ENCODE measurements at regions not wholly inside any gene's neighbourhood (a gene's known extent, or its start where the extent isn't known, plus 50 kb on each side); places are given as distances from the start of the nearest gene placed in this dataset.

DNA sequence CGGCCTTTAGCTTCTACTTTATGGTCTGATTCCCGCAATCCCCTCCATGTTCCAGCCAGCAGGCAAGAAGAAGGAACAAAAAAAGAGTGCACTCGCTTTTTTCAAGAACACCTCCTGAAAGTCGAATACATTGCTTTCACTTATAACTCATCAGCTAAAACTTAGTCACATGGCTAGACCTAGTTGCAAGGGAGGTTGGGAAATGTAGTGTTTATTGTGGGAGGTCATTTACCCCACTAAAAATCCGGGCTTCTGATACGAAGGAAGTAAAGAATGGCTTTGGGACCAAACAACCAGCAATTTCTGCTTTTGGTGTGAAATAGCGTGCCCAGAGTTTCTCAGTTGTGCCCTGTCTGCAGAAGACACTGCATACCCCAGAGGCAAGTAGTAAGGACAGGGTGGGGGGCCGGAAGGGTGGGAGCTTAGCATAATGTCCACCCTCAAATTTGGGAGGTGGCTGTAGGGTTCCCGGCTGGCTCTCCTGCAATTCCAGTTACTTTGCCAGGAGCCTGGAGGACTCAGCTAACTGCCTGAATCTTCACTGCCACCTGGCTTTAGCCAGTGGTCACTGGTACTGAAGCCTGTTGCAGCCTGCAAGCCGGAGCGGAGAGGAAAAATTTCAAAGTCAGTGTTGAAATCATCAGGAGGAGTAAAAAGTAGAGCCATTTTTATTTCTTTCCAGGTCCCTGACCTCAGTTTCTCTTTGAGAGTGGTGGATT is 57.7 kb upstream of the F3 start:
- Histone ChIP-seq H3K79me2 (ENCODE audit: low read depth) (no peaks in the 10 kb centered on the region), H3K9ac (no peak overlapping the region), H3K36me3 (no peaks in the 10 kb centered on the region), H3K27me3 (no peaks in the 10 kb centered on the region), H3K4me3 (no peak overlapping the region), H3F3A (ENCODE audit: low read depth) (no peaks in the 10 kb centered on the region), H3K4me1 (peaks cover 6% of the 10 kb centered on the region), H4K20me1 (ENCODE audit: low read depth) (no peaks in the 10 kb centered on the region), H3K9me3 (ENCODE audit: low read depth) (no peaks in the 10 kb centered on the region), H3K27ac (no peak overlapping the region), H3K4me2 (no peak overlapping the region), H2AFZ (replicated peaks) (peak overlapping the region; percentile 67)
- peaks cover 2% of the 10 kb centered on the region for H3K9me3 Mint-ChIP-seq
- H3K4me1 Mint-ChIP-seq, result peaks cover 11% of the 10 kb centered on the region
- H3K36me3 Mint-ChIP-seq, result no peaks in the 10 kb centered on the region
- no peak overlapping the region for H3K4me3 Mint-ChIP-seq
- peaks cover 3% of the 10 kb centered on the region for H3K27me3 Mint-ChIP-seq (ENCODE audit: insufficient read depth, low read depth)
- no peak overlapping the region for H3K27ac Mint-ChIP-seq
- peak; percentile 70 for DNase-seq (ENCODE audit: low spot score)
- TF ChIP-seq EZH2phosphoT487 (IDR thresholded peaks at IDR 0.05) (no peak), EZH2 (IDR thresholded peaks at IDR 0.05) (no peak), CTCF (IDR thresholded peaks at IDR 0.05) (peak; percentile 53)

DNA sequence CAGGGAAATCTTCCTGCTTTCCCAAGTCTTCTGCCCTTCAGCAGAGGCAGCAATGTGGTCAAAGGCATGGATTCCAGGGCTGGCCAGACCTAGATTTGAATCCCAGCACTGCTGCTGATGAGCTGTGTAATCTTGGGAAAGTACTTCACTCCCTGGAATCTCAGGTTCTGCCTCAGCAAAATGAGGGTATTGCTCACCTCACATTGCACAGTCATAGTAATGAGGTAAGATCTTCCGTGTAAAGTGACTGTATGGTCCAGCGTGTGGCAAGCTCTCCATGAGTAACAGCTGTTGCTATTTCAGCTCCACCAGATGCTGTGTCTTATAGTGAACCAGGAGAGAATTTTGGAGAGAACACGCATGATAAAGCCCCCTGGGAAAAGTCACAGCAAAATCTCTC is 56.1 kb upstream of the F3 start:
- no peak for DNase-seq (ENCODE audit: low spot score)
- TF ChIP-seq CTCF (IDR thresholded peaks at IDR 0.05) (no peak), EZH2phosphoT487 (IDR thresholded peaks at IDR 0.05) (no peak), EZH2 (IDR thresholded peaks at IDR 0.05) (no peak)
- Histone ChIP-seq H3K27me3 (no peaks in the 10 kb centered on the region), H3K4me3 (no peak overlapping the region), H2AFZ (replicated peaks) (no peak overlapping the region), H3K9me3 (ENCODE audit: low read depth) (no peaks in the 10 kb centered on the region), H3K79me2 (ENCODE audit: low read depth) (no peaks in the 10 kb centered on the region), H4K20me1 (ENCODE audit: low read depth) (no peaks in the 10 kb centered on the region), H3K4me1 (peaks cover 19% of the 10 kb centered on the region), H3K4me2 (no peak overlapping the region), H3K27ac (no peak overlapping the region), H3K9ac (no peak overlapping the region), H3F3A (ENCODE audit: low read depth) (peaks cover 7% of the 10 kb centered on the region), H3K36me3 (no peaks in the 10 kb centered on the region)
- Mint-ChIP-seq H3K4me1 (peaks cover 24% of the 10 kb centered on the region), H3K27ac (peak overlapping the region; percentile 1), H3K9me3 (no peaks in the 10 kb centered on the region), H3K4me3 (no peak overlapping the region), H3K27me3 (ENCODE audit: insufficient read depth, low read depth) (peaks cover 3% of the 10 kb centered on the region), H3K36me3 (no peaks in the 10 kb centered on the region)

DNA sequence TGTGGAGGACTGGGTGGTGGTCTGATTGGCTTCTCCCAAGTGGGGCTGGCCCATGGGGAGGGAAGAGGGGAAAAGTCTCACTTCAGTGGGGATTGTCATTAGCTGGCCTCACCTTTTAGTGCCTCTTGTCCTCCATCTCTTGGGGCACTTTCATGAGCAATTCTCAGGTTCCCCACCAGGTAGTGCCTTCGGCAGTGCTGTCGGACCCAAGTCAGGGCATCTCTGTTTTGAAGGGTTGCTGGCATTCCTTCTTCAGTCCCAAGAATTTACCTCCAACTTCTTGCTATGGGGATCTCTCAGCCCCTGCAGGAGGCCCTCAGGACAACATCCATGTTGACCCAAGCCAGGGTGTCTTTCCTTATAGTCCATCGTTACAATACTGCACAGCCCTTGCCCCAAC is 54.7 kb upstream of the F3 start:
- H3K4me3 ChIP-seq, result no peak overlapping the region
- H3K4me2 ChIP-seq, result no peak overlapping the region
- no peaks in the 10 kb centered on the region for H3K36me3 ChIP-seq
- Mint-ChIP-seq H3K4me3 (no peak overlapping the region), H3K36me3 (no peaks in the 10 kb centered on the region), H3K9me3 (no peaks in the 10 kb centered on the region), H3K27me3 (ENCODE audit: insufficient read depth, low read depth) (peaks cover 3% of the 10 kb centered on the region), H3K27ac (no peak overlapping the region), H3K4me1 (peaks cover 39% of the 10 kb centered on the region)
- H3K27me3 ChIP-seq, result no peaks in the 10 kb centered on the region
- no peaks in the 10 kb centered on the region for H3K9me3 ChIP-seq (ENCODE audit: low read depth)
- H3K27ac ChIP-seq, result no peak overlapping the region
- no peak overlapping the region for H2AFZ ChIP-seq (replicated peaks)
- peaks cover 34% of the 10 kb centered on the region for H3K4me1 ChIP-seq
- TF ChIP-seq EZH2phosphoT487 (IDR thresholded peaks at IDR 0.05) (no peak), CTCF (IDR thresholded peaks at IDR 0.05) (no peak), EZH2 (IDR thresholded peaks at IDR 0.05) (no peak)
- peaks cover 21% of the 10 kb centered on the region for H3F3A ChIP-seq (ENCODE audit: low read depth)
- no peak for DNase-seq (ENCODE audit: low spot score)
- H3K79me2 ChIP-seq (ENCODE audit: low read depth), result no peaks in the 10 kb centered on the region
- no peaks in the 10 kb centered on the region for H4K20me1 ChIP-seq (ENCODE audit: low read depth)
- H3K9ac ChIP-seq, result no peak overlapping the region
